OCI-LY1 (cell line): ENCODE measurements at regions not wholly inside any gene's neighbourhood (a gene's known extent, or its start where the extent isn't known, plus 50 kb on each side); places are given as distances from the start of the nearest gene placed in this dataset.

ENCODE experiments used
- EZH2 ChIP-seq: fragments of 200-600 bp; sonication (generic), shearing (Covaris generic); IDR thresholded peaks from 2 replicates; pipeline ENCODE4 v1.8.0; 2017; ENCODE audit warnings: borderline replicate concordance, mixed run types, mild to moderate bottlenecking, antibody characterized with exemption, low read length, moderate library complexity, mixed read lengths
- TF ChIP-seq, protein P1 (sequence below): fragments of 200-600 bp; sonication (generic), shearing (Covaris generic); IDR thresholded peaks from 2 replicates; pipeline ENCODE4 v1.5.1; 2017; ENCODE audit warnings: mild to moderate bottlenecking, antibody characterized with exemption, low read length, moderate library complexity, mixed read lengths

DNA sequence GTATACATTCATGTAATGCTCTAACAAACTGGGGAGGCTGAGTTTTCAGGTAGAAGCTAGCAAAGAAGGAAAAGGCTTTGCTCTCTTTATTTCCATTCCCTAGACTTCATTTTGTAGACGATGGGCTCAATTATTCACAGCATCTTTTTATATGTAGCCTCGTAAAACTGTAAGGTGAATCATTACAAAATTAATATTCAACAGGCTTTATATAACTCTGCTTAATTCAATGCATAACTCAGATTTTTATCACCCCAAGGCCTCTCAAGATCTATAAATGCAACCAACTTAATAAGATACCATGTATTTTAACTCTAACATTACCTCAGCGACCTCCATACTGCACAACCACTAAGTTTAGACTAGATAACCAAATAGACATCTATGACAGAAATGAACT lies 63.0 kb upstream of the FRMD4B start:
- TF ChIP-seq, protein P1, sequence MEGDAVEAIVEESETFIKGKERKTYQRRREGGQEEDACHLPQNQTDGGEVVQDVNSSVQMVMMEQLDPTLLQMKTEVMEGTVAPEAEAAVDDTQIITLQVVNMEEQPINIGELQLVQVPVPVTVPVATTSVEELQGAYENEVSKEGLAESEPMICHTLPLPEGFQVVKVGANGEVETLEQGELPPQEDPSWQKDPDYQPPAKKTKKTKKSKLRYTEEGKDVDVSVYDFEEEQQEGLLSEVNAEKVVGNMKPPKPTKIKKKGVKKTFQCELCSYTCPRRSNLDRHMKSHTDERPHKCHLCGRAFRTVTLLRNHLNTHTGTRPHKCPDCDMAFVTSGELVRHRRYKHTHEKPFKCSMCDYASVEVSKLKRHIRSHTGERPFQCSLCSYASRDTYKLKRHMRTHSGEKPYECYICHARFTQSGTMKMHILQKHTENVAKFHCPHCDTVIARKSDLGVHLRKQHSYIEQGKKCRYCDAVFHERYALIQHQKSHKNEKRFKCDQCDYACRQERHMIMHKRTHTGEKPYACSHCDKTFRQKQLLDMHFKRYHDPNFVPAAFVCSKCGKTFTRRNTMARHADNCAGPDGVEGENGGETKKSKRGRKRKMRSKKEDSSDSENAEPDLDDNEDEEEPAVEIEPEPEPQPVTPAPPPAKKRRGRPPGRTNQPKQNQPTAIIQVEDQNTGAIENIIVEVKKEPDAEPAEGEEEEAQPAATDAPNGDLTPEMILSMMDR = no peak
- no peak for TF ChIP-seq EZH2
